HepG2 (cell line): ENCODE measurements at regions not wholly inside any gene's neighbourhood (a gene's known extent, or its start where the extent isn't known, plus 50 kb on each side); places are given as distances from the start of the nearest gene placed in this dataset.

Experiments used
- ATAC-seq: fragments of 200-7000 bp; cut with Tn5 transposase; 3 replicates; pipeline ENCODE4 v1.9.1; 2020; ENCODE audit warnings: mild to moderate bottlenecking, moderate library complexity
- BruUV-seq: library from RNA; stranded (reverse); fragments of 400-500 nt; replicated peaks from 2 replicates; lab custom pipeline; 2021; lab: Mats Ljungman, UMichigan
- CTCF ChIA-PET: fragments of 300-600 bp; formaldehyde crosslinking; extraction: SDS; loops from one replicate; lab custom pipeline; 2021; ENCODE audit warnings: low total read pairs, inconsistent platforms, low intra/inter-chr PET ratio; lab: Yijun Ruan, JAX
- POLR2A ChIA-PET: fragments of 350-600 bp; sonication (Branson Sonifier 250); formaldehyde crosslinking; loops from one replicate; lab custom pipeline; 2020; ENCODE audit warnings: antibody characterized with exemption, inconsistent platforms; lab: Yijun Ruan, JAX
- DNase-seq: peaks from one replicate; pipeline ENCODE4 v3.0.0-alpha.2; 2015; ENCODE audit warnings: low spot score
- FAIRE-seq: peaks from 3 replicates; lab custom pipeline; 2011; peaks lifted over from hg19 to GRCh38; lab: Jason Lieb, UNC
- H2AFZ ChIP-seq: one replicate; pipeline ENCODE4 v1.6.1; 2011; ENCODE audit warnings: low read length, inconsistent platforms
- H3K27ac ChIP-seq: fragments of 300-600 bp; 3 replicates; pipeline ENCODE4 v1.8.0; 2011; ENCODE audit warnings: mixed run types, mild to moderate bottlenecking, mixed read lengths, low read length, inconsistent platforms; ENCODE audit not compliant: insufficient read depth; ENCODE audit errors: extremely low read length
- H3K27me3 ChIP-seq, 2 experiments: fragments of 200-600 bp in 1 of 2; 2 replicates in 1 of 2; 3 replicates in 1 of 2; pipeline versions ENCODE4 v1.6.0 to v1.8.0; 2011; ENCODE audit warnings: low read length in 2 of 2, mild to moderate bottlenecking in 2 of 2, moderate library complexity in 2 of 2, inconsistent platforms in 1 of 2; ENCODE audit not compliant: insufficient read depth in 2 of 2, control insufficient read depth in 1 of 2
- H3K36me3 ChIP-seq, 2 experiments: fragments of 200-600 bp in 1 of 2; replicated peaks in 1 of 2; 2 replicates in 1 of 2; 3 replicates in 1 of 2; pipeline versions ENCODE4 v1.5.1 to v1.8.0; 2011; ENCODE audit warnings: low read length in 2 of 2, inconsistent platforms in 1 of 2; ENCODE audit not compliant: insufficient read depth in 2 of 2, control insufficient read depth in 1 of 2
- H3K4me1 ChIP-seq: 2 replicates; pipeline ENCODE4 v1.5.1; 2012; ENCODE audit warnings: low read length, inconsistent platforms; ENCODE audit not compliant: insufficient read depth
- H3K4me2 ChIP-seq: 2 replicates; pipeline ENCODE4 v1.6.0; 2011; ENCODE audit warnings: low read depth, low read length, inconsistent platforms
- H3K4me3 ChIP-seq, 3 experiments: fragments of 200-600 bp in 1 of 3; sonication (generic), shearing (Covaris generic) in 1 of 3; replicated peaks in 1 of 3; 2 replicates each; pipeline ENCODE4 v1.5.1; 2011 to 2016; ENCODE audit warnings: low read length in 3 of 3, inconsistent platforms in 2 of 3, low read depth in 2 of 3, mild to moderate bottlenecking in 2 of 3, control low read depth in 1 of 3, mixed read lengths in 1 of 3; ENCODE audit not compliant: insufficient read depth in 1 of 3
- H3K79me2 ChIP-seq: one replicate; pipeline ENCODE4 v1.6.1; 2011; ENCODE audit warnings: low read length, inconsistent platforms; ENCODE audit not compliant: insufficient read depth
- H3K9ac ChIP-seq: 2 replicates; pipeline ENCODE4 v1.6.0; 2011; ENCODE audit warnings: mild to moderate bottlenecking, low read depth, low read length, inconsistent platforms; ENCODE audit not compliant: insufficient read depth
- H3K9me3 ChIP-seq: 2 replicates; pipeline ENCODE4 v1.5.1; 2012; ENCODE audit warnings: mild to moderate bottlenecking, low read length
- H4K20me1 ChIP-seq: 2 replicates; pipeline ENCODE4 v1.6.0; 2011; ENCODE audit warnings: inconsistent platforms, mild to moderate bottlenecking, low read length, moderate library complexity; ENCODE audit not compliant: insufficient read depth
- ATF7 ChIP-seq, 2 experiments: fragments of 450-650 bp in 1 of 2; sonication (generic) in 1 of 2; formaldehyde crosslinking in 1 of 2; IDR thresholded peaks; 2 replicates each; pipeline versions ENCODE4 v1.4.0 to v1.6.1; 2016 to 2020; ENCODE audit warnings: antibody characterized with exemption in 1 of 2, mild to moderate bottlenecking in 1 of 2, missing genetic modification reagents in 1 of 2
- MED8 ChIP-seq: sonication (generic); formaldehyde crosslinking; IDR thresholded peaks from 2 replicates; pipeline ENCODE4 v1.8.1; 2023; ENCODE audit warnings: mild to moderate bottlenecking, missing genetic modification reagents; ENCODE audit not compliant: insufficient replicate concordance
- XBP1 ChIP-seq: sonication (generic); formaldehyde crosslinking; IDR thresholded peaks from 2 replicates; pipeline ENCODE4 v1.5.0; 2020; ENCODE audit warnings: missing genetic modification reagents
- ZNF484 ChIP-seq: sonication (generic); formaldehyde crosslinking; IDR thresholded peaks from 2 replicates; pipeline ENCODE4 v1.5.1; 2020; ENCODE audit warnings: mild to moderate bottlenecking, low read depth, missing genetic modification reagents, borderline replicate concordance
- ZNF660 ChIP-seq: sonication (generic); formaldehyde crosslinking; IDR thresholded peaks from 2 replicates; pipeline ENCODE4 v1.5.1; 2020; ENCODE audit warnings: mild to moderate bottlenecking, low read depth, missing genetic modification reagents, borderline replicate concordance
- WGBS: methylation state at CpG from one replicate; pipeline ENCODE4 v1.1.6; 2017; ENCODE audit warnings: low lambda C conversion rate; 5-methylcytosine and 5-hydroxymethylcytosine counted together
- in situ Hi-C: cut with HindIII; loops from 2 replicates; pipeline ENCODE4 v1.10.0; 2017; ENCODE audit warnings: low pct_unique_long_range_greater_than_20kb; ENCODE audit not compliant: extremely low pct_ligation_motif_present
- intact Hi-C: fragments of 100-400 bp; cut with micrococcal nuclease; formaldehyde crosslinking; loops from one replicate; pipeline ENCODE4 v1.10.0; 2022; ENCODE audit not compliant: unreplicated experiment
- small RNA-seq, 3 experiments: library from RNA; depleted of rRNA; stranded (forward); fragments of <200 nt; gene quantifications; one replicate each; pipeline ENCODE3, GENCODE V24; 2012; ENCODE audit warnings: low read depth in 2 of 3, low replicate concordance in 1 of 3; ENCODE audit not compliant: insufficient read length in 3 of 3, insufficient read depth in 2 of 3
- TF ChIP-seq, protein P1 (sequence below), 2 experiments: fragments of 450-650 bp in 1 of 2; sonication (generic) in 1 of 2; formaldehyde crosslinking; IDR thresholded peaks; 2 replicates each; pipeline versions ENCODE4 v1.5.0 to v1.8.0; 2020 to 2022; ENCODE audit warnings: mild to moderate bottlenecking in 1 of 2, missing genetic modification reagents in 1 of 2

DNA sequence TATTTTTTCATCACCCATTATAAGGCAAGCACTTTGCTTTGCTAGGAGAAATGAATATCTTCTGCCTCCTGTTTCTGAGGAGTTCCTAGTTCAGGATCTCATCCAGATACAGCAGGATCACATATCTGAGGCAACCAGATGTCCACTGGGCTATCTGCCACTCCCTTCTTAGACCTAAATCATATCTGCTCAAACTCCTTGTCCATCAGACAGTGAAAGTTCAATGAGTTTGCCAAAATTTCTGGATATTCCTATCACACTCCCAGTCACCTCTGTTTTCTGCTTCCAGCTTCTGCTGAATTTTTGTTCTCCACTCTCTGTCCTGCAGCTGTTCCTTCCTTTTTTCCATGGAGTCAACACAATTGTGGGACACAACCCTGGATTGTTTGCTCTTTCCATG is 54.2 kb upstream of the BASP1 start (continued):
- TF ChIP-seq, protein P1, sequence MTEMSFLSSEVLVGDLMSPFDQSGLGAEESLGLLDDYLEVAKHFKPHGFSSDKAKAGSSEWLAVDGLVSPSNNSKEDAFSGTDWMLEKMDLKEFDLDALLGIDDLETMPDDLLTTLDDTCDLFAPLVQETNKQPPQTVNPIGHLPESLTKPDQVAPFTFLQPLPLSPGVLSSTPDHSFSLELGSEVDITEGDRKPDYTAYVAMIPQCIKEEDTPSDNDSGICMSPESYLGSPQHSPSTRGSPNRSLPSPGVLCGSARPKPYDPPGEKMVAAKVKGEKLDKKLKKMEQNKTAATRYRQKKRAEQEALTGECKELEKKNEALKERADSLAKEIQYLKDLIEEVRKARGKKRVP (CRISPR knock-in tag; IDR thresholded peaks at IDR 0.05), result no peak
- TF ChIP-seq ZNF484 (CRISPR knock-in tag) (no peak), XBP1 (CRISPR knock-in tag) (no peak), MED8 (no peak)
- TF ChIP-seq, all 625 proteins: peak for 0

DNA sequence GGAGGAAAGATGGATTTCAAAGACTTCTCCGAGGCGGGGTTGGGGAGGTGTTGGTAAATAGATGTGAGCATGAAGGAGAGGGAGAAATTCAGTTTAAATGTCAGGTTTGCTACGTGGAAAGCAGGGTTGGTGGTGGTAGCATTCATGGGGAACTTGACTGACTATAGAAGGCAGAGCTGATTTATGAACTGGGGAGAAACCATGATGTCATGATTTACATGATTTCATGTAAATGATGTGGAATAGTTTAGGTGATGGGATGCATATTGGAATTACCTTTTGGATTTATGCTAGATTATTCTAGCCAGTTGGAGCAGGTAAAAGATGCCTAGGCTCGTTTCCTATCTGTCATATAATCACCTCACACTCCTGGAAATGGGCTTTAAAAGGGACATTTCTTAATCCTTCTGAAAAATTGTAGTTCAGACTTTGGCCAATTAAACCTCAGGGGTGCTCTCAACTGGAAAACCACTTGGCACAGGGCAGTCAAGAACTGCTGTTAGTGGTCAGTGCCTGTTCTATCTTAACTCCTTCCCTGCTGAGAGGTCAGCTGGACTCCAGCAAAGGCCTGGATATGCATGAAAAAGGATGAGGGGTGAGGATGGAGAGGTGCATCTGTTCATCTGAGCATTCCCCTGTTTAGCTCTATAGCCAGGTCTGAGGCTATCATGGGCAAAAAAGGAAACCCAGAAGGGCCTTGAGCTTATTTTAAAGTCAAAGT is 50.1 kb upstream of the BASP1 start:
- no TSS peak for BruUV-seq

More for the DNA sequence above, 50.1 kb upstream of the BASP1 start:
- no peak overlapping the region for H3K9ac ChIP-seq
- no peak overlapping the region for H3K27ac ChIP-seq
- no peaks in the 10 kb centered on the region for H3K9me3 ChIP-seq
- ChIA-PET POLR2A (no interaction called here), CTCF (no interaction called here)
- DNase-seq (no peak), ATAC-seq (no peak), FAIRE-seq (no peak)
- no peak overlapping the region for H3K4me3 ChIP-seq
- no peak for TF ChIP-seq ZNF660 (CRISPR knock-in tag)
- peak; percentile 90 for TF ChIP-seq ATF7 (IDR thresholded peaks at IDR 0.05)
- TF ChIP-seq ATF7 (CRISPR knock-in tag; IDR thresholded peaks at IDR 0.05), result no peak
- no peak overlapping the region for H2AFZ ChIP-seq
- no peaks in the 10 kb centered on the region for H3K36me3 ChIP-seq
- H3K4me1 ChIP-seq, result peaks cover 22% of the 10 kb centered on the region
- no peaks in the 10 kb centered on the region for H3K27me3 ChIP-seq
- intact Hi-C loops (no loop called here), in situ Hi-C loops (no loop called here)
- H3K79me2 ChIP-seq, result no peaks in the 10 kb centered on the region
- H3K4me2 ChIP-seq, result no peak overlapping the region
- WGBS, result 57% methylated on average over 4 of the region's 4 CpGs
- no peaks in the 10 kb centered on the region for H4K20me1 ChIP-seq

Small RNAs in the stretch of these regions (small RNA-seq; reads per million reads assigned to genes)
- gene RF00019 (0 reads per million in 3 experiments), gene RNA5SP180 (0 reads per million in 3 experiments)
